ENCODE measurements at regions not wholly inside any gene's neighbourhood (a gene's known extent, or its start where the extent isn't known, plus 50 kb on each side); places are given as distances from the start of the nearest gene placed in this dataset.

GRCh38 chr1:214838351-214838750, 235.4 kb downstream of the CENPF start:
- ChIA-PET CTCF (no interaction called here), POLR2A (ENCODE audit: unreplicated experiment) (no interaction called here)
- Histone ChIP-seq H3K36me3 (ENCODE audit: low read depth, low read length) (no peaks in the 10 kb centered on the region), H3K9me2 (replicated peaks; ENCODE audit: low read length) (no peaks in the 10 kb centered on the region), H3K27ac (ENCODE audit: low read length) (no peak overlapping the region), H3K79me2 (ENCODE audit: low read length) (no peaks in the 10 kb centered on the region), H3K27me3 (ENCODE audit: low read length) (no peaks in the 10 kb centered on the region), H3K4me2 (ENCODE audit: low read length) (no peak overlapping the region), H3K4me1 (ENCODE audit: insufficient read depth, low read length) (peaks cover 20% of the 10 kb centered on the region), H3F3A (ENCODE audit: low read length, unreplicated experiment) (no peaks in the 10 kb centered on the region), H2AFZ (ENCODE audit: low read length) (no peak overlapping the region), H3K9ac (ENCODE audit: low read length) (no peak overlapping the region), H3K9me3 (ENCODE audit: low read length) (no peaks in the 10 kb centered on the region), H4K20me1 (ENCODE audit: low read length) (no peaks in the 10 kb centered on the region), H3K4me3 (ENCODE audit: low read length) (no peak overlapping the region)
- DNase-seq (no peak), ATAC-seq (no peak)
- TF ChIP-seq EZH2phosphoT487 (IDR thresholded peaks at IDR 0.05; ENCODE audit: borderline replicate concordance, low read length) (no peak), EZH2 (IDR thresholded peaks at IDR 0.05; ENCODE audit: low read length, unreplicated experiment) (no peak)
- TF ChIP-seq, protein P1, sequence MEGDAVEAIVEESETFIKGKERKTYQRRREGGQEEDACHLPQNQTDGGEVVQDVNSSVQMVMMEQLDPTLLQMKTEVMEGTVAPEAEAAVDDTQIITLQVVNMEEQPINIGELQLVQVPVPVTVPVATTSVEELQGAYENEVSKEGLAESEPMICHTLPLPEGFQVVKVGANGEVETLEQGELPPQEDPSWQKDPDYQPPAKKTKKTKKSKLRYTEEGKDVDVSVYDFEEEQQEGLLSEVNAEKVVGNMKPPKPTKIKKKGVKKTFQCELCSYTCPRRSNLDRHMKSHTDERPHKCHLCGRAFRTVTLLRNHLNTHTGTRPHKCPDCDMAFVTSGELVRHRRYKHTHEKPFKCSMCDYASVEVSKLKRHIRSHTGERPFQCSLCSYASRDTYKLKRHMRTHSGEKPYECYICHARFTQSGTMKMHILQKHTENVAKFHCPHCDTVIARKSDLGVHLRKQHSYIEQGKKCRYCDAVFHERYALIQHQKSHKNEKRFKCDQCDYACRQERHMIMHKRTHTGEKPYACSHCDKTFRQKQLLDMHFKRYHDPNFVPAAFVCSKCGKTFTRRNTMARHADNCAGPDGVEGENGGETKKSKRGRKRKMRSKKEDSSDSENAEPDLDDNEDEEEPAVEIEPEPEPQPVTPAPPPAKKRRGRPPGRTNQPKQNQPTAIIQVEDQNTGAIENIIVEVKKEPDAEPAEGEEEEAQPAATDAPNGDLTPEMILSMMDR (conservative IDR thresholded peaks at IDR 0.05; ENCODE audit: low read depth, low read length): no peak
- intact Hi-C loops (cut with micrococcal nuclease): no loop called here
- BruUV-seq (replicated peaks): no TSS peak

DNA sequence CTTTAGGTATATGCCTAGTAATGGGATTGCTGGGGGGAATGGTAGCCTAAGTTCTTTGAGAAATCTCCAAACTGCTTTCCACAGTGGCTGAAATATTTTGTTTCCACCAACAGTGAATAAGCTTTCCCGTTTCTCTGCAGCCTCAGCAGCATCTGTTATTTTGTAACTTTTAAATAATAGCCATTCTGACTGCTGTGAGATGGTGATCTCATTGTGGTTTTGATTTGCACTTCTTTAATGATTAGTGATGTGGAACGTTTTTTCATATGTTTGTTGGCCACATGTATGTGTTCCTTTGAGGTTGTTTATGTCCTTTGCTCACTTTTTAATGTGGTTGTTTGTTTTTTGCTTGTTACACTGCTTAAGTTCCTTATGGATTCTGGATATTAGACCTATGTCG, 237.4 kb downstream of the CENPF start:
- POLR2A ChIA-PET (ENCODE audit: unreplicated experiment): no interaction called here
- DNase-seq (no peak), ATAC-seq (no peak)
- Histone ChIP-seq H3F3A (ENCODE audit: low read length, unreplicated experiment) (no peaks in the 10 kb centered on the region), H2AFZ (ENCODE audit: low read length) (no peak overlapping the region), H3K79me2 (ENCODE audit: low read length) (no peaks in the 10 kb centered on the region), H3K9me3 (ENCODE audit: low read length) (no peaks in the 10 kb centered on the region), H3K4me3 (ENCODE audit: low read length) (no peak overlapping the region), H3K9ac (ENCODE audit: low read length) (no peak overlapping the region), H3K36me3 (ENCODE audit: low read depth, low read length) (no peaks in the 10 kb centered on the region), H3K27me3 (ENCODE audit: low read length) (no peaks in the 10 kb centered on the region), H3K27ac (ENCODE audit: low read length) (no peak overlapping the region), H4K20me1 (ENCODE audit: low read length) (no peaks in the 10 kb centered on the region), H3K9me2 (replicated peaks; ENCODE audit: low read length) (no peaks in the 10 kb centered on the region), H3K4me2 (ENCODE audit: low read length) (no peak overlapping the region), H3K4me1 (ENCODE audit: insufficient read depth, low read length) (peaks cover 28% of the 10 kb centered on the region)
- CTCF ChIA-PET: no interaction called here
- no TSS peak for BruUV-seq (replicated peaks)
- intact Hi-C loops (cut with micrococcal nuclease): no loop called here
- TF ChIP-seq, protein P1 (conservative IDR thresholded peaks at IDR 0.05; ENCODE audit: low read depth, low read length): no peak
- no peak for TF ChIP-seq EZH2 (IDR thresholded peaks at IDR 0.05; ENCODE audit: low read length, unreplicated experiment)
- TF ChIP-seq EZH2phosphoT487 (IDR thresholded peaks at IDR 0.05; ENCODE audit: borderline replicate concordance, low read length): no peak

- no peaks in the 10 kb centered on the region for H3K27me3 ChIP-seq (ENCODE audit: low read length)
- no TSS peak for BruUV-seq (replicated peaks)
- peak overlapping the region; percentile 16; the same call in 1 of the 2 replicates for H3K9ac ChIP-seq (ENCODE audit: low read length)
- peaks cover 28% of the 10 kb centered on the region for H3K4me1 ChIP-seq (ENCODE audit: insufficient read depth, low read length)
- no peaks in the 10 kb centered on the region for H3K9me3 ChIP-seq (ENCODE audit: low read length)
- H3K4me2 ChIP-seq (ENCODE audit: low read length): peak overlapping the region; percentile 66
- no peaks in the 10 kb centered on the region for H3K9me2 ChIP-seq (replicated peaks; ENCODE audit: low read length)
- H4K20me1 ChIP-seq (ENCODE audit: low read length): no peaks in the 10 kb centered on the region
- no peak overlapping the region; the same call in 1 of the 2 replicates for H2AFZ ChIP-seq (ENCODE audit: low read length)
- peak overlapping the region; percentile 77 for H3K27ac ChIP-seq (ENCODE audit: low read length)
- no peaks in the 10 kb centered on the region for H3K79me2 ChIP-seq (ENCODE audit: low read length)
- peak; percentile 78 for DNase-seq
- no peaks in the 10 kb centered on the region for H3K36me3 ChIP-seq (ENCODE audit: low read depth, low read length)
- intact Hi-C loops (cut with micrococcal nuclease): no loop called here
- H3K4me3 ChIP-seq (ENCODE audit: low read length): peak overlapping the region; percentile 31
- peak; percentile 39 for ATAC-seq
- CTCF ChIA-PET: no interaction called here
- no peak for TF ChIP-seq EZH2phosphoT487 (IDR thresholded peaks at IDR 0.05; ENCODE audit: borderline replicate concordance, low read length)
- TF ChIP-seq, protein P1 (conservative IDR thresholded peaks at IDR 0.05; ENCODE audit: low read depth, low read length): no peak
- POLR2A ChIA-PET (ENCODE audit: unreplicated experiment): no interaction called here
- H3F3A ChIP-seq (ENCODE audit: low read length, unreplicated experiment): no peaks in the 10 kb centered on the region
These were observed 239.7 kb upstream of the KCNK2 start for GRCh38 chr1:214842856-214843255.
